SK-N-SH treated with all-trans-retinoic acid at 6 μM for 48 hours (cell line): ENCODE measurements at regions not wholly inside any gene's neighbourhood (a gene's known extent, or its start where the extent isn't known, plus 50 kb on each side); places are given as distances from the start of the nearest gene placed in this dataset.

Experiments used
- ARNTL ChIP-seq: fragments of 450-650 bp; formaldehyde crosslinking; IDR thresholded peaks from 2 replicates; pipeline ENCODE4 v1.5.0; 2020; ENCODE audit warnings: low read depth, mild to moderate bottlenecking, moderate library complexity, borderline replicate concordance
- GLIS3 ChIP-seq: fragments of 250-450 bp; sonication (Bioruptor Pico); IDR thresholded peaks from 2 replicates; pipeline ENCODE4 v1.5.0; 2020; ENCODE audit warnings: mild to moderate bottlenecking, moderate library complexity
- OSR1 ChIP-seq: fragments of 250-450 bp; sonication (Bioruptor Pico); IDR thresholded peaks from 2 replicates; pipeline ENCODE4 v1.8.0; 2022; ENCODE audit warnings: moderate library complexity, mild to moderate bottlenecking, inconsistent platforms
- PPARA ChIP-seq: fragments of 250-450 bp; sonication (Bioruptor Pico); IDR thresholded peaks from 2 replicates; pipeline ENCODE4 v1.5.0; 2020; ENCODE audit warnings: mild to moderate bottlenecking, borderline replicate concordance
- RARB ChIP-seq: fragments of 250-450 bp; sonication (Bioruptor Pico); IDR thresholded peaks from 2 replicates; pipeline ENCODE4 v1.8.0; 2021; ENCODE audit warnings: mild to moderate bottlenecking, moderate library complexity
- SNAI2 ChIP-seq: fragments of 250-450 bp; sonication (Bioruptor Pico); IDR thresholded peaks from 2 replicates; pipeline ENCODE4 v1.5.0; 2020; ENCODE audit warnings: mild to moderate bottlenecking, moderate library complexity
- TOX ChIP-seq: fragments of 250-450 bp; sonication (Bioruptor Pico); IDR thresholded peaks from 2 replicates; pipeline ENCODE4 v1.8.0; 2021; ENCODE audit warnings: mild to moderate bottlenecking, moderate library complexity, borderline replicate concordance
- ZFP3 ChIP-seq: fragments of 250-450 bp; sonication (Bioruptor Pico); IDR thresholded peaks from 2 replicates; pipeline ENCODE4 v1.5.0; 2020; ENCODE audit warnings: mild to moderate bottlenecking, moderate library complexity
- ZFP30 ChIP-seq: fragments of 450-650 bp; formaldehyde crosslinking; IDR thresholded peaks from 2 replicates; pipeline ENCODE4 v1.5.0; 2022; ENCODE audit warnings: mild to moderate bottlenecking, moderate library complexity
- ZNF70 ChIP-seq: fragments of 450-650 bp; formaldehyde crosslinking; IDR thresholded peaks from 2 replicates; pipeline ENCODE4 v1.5.0; 2020; ENCODE audit warnings: mild to moderate bottlenecking, moderate library complexity
- ZNF8 ChIP-seq: fragments of 450-650 bp; formaldehyde crosslinking; IDR thresholded peaks from 2 replicates; pipeline ENCODE4 v1.5.0; 2020; ENCODE audit warnings: mild to moderate bottlenecking, moderate library complexity
- TF ChIP-seq, protein P1 (sequence below): fragments of 250-450 bp; sonication (Bioruptor Pico); IDR thresholded peaks from 2 replicates; pipeline ENCODE4 v1.5.1; 2020; ENCODE audit warnings: low read depth, mild to moderate bottlenecking, moderate library complexity
- TF ChIP-seq, protein P2 (sequence below): fragments of 250-450 bp; sonication (Bioruptor Pico); IDR thresholded peaks from 2 replicates; pipeline ENCODE4 v1.5.1; 2021; ENCODE audit warnings: mild to moderate bottlenecking, moderate library complexity
- TF ChIP-seq, protein P3 (sequence below): fragments of 250-450 bp; sonication (Bioruptor Pico); IDR thresholded peaks from 2 replicates; pipeline ENCODE4 v1.8.0; 2020; ENCODE audit warnings: mild to moderate bottlenecking, moderate library complexity, borderline replicate concordance

DNA sequence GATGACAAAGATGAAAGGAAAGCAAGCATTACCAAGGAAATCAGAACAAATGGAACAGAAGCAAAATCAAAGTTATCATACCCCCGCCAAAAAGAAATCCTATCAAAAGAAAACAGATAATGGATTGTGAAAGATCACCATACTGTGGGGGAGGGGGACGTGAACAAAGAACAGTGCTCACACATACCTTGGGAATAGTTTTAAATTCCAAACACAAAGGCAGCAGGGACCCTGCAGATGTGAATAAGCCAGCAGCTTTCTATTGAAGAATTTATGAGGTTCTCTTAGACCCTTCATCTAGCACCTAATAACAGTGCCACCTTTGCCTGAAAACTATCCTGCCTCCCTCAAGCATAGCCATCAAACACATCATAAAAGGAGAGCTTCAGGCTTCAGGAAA lies 94.0 kb downstream of the AKR1D1 start:
- no peak for TF ChIP-seq ZFP30 (CRISPR knock-in tag)
- no peak for TF ChIP-seq SNAI2
- TF ChIP-seq ZNF8 (CRISPR knock-in tag) = no peak
- no peak for TF ChIP-seq PPARA (CRISPR knock-in tag)
- TF ChIP-seq RARB (CRISPR knock-in tag) = no peak
- TF ChIP-seq, protein P1, sequence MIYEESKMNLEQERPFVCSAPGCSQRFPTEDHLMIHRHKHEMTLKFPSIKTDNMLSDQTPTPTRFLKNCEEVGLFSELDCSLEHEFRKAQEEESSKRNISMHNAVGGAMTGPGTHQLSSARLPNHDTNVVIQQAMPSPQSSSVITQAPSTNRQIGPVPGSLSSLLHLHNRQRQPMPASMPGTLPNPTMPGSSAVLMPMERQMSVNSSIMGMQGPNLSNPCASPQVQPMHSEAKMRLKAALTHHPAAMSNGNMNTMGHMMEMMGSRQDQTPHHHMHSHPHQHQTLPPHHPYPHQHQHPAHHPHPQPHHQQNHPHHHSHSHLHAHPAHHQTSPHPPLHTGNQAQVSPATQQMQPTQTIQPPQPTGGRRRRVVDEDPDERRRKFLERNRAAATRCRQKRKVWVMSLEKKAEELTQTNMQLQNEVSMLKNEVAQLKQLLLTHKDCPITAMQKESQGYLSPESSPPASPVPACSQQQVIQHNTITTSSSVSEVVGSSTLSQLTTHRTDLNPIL (CRISPR knock-in tag) = no peak
- no peak for TF ChIP-seq OSR1 (CRISPR knock-in tag)
- TF ChIP-seq, protein P2, sequence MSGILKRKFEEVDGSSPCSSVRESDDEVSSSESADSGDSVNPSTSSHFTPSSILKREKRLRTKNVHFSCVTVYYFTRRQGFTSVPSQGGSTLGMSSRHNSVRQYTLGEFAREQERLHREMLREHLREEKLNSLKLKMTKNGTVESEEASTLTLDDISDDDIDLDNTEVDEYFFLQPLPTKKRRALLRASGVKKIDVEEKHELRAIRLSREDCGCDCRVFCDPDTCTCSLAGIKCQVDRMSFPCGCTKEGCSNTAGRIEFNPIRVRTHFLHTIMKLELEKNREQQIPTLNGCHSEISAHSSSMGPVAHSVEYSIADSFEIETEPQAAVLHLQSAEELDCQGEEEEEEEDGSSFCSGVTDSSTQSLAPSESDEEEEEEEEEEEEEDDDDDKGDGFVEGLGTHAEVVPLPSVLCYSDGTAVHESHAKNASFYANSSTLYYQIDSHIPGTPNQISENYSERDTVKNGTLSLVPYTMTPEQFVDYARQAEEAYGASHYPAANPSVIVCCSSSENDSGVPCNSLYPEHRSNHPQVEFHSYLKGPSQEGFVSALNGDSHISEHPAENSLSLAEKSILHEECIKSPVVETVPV (CRISPR knock-in tag) = no peak
- TF ChIP-seq TOX = no peak
- no peak for TF ChIP-seq GLIS3 (CRISPR knock-in tag)
- no peak for TF ChIP-seq ZNF70 (CRISPR knock-in tag)
- TF ChIP-seq, protein P3, sequence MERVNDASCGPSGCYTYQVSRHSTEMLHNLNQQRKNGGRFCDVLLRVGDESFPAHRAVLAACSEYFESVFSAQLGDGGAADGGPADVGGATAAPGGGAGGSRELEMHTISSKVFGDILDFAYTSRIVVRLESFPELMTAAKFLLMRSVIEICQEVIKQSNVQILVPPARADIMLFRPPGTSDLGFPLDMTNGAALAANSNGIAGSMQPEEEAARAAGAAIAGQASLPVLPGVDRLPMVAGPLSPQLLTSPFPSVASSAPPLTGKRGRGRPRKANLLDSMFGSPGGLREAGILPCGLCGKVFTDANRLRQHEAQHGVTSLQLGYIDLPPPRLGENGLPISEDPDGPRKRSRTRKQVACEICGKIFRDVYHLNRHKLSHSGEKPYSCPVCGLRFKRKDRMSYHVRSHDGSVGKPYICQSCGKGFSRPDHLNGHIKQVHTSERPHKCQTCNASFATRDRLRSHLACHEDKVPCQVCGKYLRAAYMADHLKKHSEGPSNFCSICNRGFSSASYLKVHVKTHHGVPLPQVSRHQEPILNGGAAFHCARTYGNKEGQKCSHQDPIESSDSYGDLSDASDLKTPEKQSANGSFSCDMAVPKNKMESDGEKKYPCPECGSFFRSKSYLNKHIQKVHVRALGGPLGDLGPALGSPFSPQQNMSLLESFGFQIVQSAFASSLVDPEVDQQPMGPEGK (CRISPR knock-in tag) = no peak
- TF ChIP-seq ARNTL (CRISPR knock-in tag) = no peak
- no peak for TF ChIP-seq ZFP3 (CRISPR knock-in tag)
